GM18507 (cell line): ENCODE measurements at regions not wholly inside any gene's neighbourhood (a gene's known extent, or its start where the extent isn't known, plus 50 kb on each side); places are given as distances from the start of the nearest gene placed in this dataset.
"Not testable (repeated sequence)": the region's sequence is repeated elsewhere in the genome, so short reads cannot be mapped to it uniquely, and the experiment has no call there.

Experiments used
- DNase-seq: peaks from one replicate; pipeline ENCODE4 v3.0.0; 2011; ENCODE audit warnings: low read depth; ENCODE audit not compliant: insufficient read length; ENCODE audit errors: extremely low spot score
- FAIRE-seq: peaks from 2 replicates; lab custom pipeline; 2011; peaks lifted over from hg19 to GRCh38; lab: Jason Lieb, UNC

DNA sequence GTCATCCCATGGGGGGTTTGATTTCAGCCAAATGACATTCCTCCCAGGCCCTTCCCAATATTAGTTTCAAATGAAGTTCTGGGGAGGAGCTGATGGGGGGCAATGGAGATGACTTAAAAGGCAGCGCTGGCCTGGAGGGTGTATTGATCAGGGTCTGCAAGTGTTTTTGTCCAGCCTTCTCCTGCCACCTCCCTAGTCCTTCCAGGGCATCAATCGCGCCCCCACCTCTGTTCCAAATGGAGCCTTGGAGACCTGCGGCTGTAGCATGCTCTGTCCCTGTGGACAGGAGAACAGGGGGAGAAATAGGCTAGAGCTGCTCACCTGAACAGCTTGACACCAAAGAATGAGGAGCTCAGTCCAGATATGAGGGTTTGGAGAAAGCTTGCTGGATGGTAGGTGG is 386.8 kb upstream of the PODXL start:
- FAIRE-seq (no peak), DNase-seq (no peak)

DNA sequence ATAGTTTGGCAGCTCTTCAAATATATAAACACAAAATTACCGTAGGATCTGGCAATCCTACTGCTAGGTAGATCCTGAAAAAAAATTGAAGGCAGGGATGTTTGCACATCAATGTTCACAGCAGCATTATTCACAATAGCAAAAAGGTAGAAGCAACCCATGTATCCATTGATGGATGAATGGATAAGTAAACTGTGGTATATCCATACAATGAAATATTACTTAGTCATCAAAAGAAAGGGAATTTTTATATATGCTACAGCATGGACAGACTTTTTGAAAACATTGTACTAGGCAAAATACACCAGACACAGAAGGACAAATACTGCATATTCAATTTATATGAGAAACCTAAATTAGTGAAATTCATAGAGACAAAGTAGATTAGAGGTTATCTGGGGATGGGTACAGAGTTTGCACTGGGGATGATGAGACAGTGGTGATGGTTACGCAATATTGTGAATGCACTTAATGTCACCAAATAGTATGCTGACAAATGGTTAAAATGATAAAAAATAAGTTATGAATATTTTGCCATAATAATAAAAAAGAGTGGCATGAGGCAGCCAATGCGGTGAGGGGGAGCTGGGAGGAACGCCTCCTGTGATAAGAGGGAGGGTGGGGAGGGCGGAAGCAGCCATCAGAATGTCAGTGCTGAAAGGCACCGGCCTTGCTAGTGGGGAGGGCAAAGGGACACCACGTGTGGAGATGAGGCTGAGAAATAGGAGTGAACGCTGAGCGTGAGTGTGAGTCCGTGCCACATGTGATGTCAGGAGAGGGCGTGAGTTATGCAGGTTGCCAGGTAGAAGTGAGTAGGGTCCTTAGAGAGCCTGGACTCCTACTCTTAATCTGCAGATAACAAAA is 386.1 kb upstream of the PODXL start:
- no peak for FAIRE-seq

GRCh38 chr7:131941291-131941690 is 384.9 kb upstream of the PODXL start:
- FAIRE-seq, result no peak
- no peak for DNase-seq

More for the DNA sequence above, 386.1 kb upstream of the PODXL start:
- DNase-seq, result no peak

DNA sequence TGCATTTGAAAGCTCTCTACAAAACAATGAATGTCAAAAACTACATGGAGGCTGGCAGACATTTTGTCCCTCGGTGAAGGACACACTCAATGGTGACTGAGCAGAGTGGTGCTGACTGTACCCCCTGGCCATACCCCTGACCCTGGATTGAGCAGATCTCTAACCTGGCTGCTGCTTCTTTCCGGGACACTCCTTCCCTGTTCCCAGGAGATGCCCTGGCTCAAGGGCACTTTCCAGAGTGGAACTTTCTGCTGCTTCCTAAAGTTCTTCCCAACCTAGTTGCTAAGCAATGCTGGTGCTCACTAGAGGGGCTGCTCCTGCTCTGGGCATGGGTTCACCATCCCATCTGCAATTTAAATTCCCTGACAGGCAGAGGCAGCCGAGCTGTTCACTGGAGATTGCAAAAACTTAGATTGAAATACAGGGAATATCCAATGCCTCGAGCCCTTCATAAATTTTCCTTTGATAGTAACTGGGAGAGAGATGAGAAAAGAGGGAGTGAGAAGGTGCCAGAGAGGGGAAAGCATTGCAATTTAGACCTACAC is 384.3 kb upstream of the PODXL start:
- no peak for FAIRE-seq
- no peak for DNase-seq

- not testable (repeated sequence) for FAIRE-seq, DNase-seq
These were observed 382.4 kb upstream of the PODXL start for GRCh38 chr7:131938788-131939187.

DNA sequence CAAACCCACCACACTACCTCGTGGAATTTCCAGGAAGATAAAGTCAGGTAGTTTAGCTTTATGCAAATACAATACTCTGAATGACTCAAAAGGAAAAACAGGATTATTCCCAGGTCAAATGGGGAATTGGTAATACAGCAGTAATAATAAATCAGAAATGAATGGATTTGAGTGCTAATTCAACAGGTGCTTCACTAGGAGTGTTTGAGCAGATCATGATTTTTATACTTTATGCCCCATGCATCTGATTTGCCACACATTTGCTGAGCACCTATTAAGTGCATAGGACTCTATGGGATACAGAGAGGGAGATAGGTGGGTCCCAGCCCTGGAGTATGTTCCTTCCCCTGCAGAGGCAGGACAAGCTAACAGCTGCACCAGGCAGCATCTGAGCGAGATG is 381.4 kb upstream of the PODXL start:
- FAIRE-seq, result no peak
- DNase-seq, result no peak

- no peak for FAIRE-seq
- DNase-seq, result no peak
These were observed 378.8 kb upstream of the PODXL start for GRCh38 chr7:131935180-131935579.

DNA sequence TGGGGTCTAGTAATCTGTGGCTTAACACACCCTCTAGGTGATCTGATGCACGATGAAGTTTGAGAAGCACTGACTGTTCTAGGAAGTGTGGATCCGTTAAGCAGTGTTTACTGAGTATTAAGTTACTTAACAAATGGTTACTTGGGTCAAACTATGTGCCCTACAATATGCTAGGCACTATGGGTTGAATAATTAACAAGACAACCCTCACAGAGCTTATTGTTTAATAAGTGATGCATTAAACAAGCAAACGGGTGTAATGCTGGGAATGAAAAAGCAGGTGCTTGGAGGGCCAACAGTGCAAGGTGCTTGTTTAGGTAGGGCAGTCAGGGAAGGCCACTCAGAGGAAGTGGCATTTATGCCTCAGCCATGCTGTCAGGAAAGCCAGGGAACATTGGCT is 378.0 kb upstream of the PODXL start:
- FAIRE-seq, result no peak

GRCh38 chr7:131933751-131934289 is 377.4 kb upstream of the PODXL start:
- DNase-seq (no peak), FAIRE-seq (no peak)

More for the DNA sequence above, 378.0 kb upstream of the PODXL start:
- no peak for DNase-seq

DNA sequence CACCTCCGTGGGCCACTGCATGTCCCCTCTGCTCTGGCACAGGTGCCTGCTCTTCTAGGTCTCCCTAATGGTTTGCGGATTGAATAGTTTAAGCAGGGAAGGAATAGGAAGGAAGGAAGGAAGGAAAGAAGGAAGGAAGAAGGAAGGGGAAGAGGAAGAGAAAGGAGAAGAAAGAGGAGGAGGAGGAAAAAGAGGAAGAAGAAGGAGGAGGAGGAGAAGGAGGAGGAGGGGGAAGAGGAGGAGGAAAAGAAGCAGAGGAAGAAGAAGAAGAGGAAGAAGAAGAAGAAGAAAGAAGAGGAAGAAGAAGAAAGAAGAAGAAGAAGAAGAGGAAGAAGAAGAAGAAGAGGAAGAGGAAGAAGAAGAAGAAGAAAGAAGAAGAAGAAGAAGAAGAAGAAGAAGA is 376.8 kb upstream of the PODXL start:
- not testable (repeated sequence) for DNase-seq, FAIRE-seq

DNA sequence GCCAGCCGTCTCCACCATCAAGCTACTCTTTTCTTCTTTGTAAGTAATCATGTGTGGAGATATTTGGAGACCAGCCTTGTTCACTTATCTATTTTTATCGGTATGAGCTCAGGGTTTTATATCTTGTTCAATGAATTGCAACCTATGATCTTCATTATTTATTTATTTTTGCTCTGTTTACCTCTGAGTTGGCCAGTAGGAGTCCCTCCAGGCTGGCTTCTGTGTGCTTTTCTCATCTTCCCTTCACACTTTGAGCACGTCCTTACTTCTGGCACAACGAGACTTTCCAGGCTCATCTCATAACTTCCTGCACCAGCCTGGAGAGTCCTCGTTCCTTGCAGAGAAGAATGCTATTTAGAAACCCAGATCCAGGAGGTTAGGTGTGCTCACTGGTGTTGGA is 375.8 kb upstream of the PODXL start:
- DNase-seq, result no peak
- FAIRE-seq, result no peak

- no peak for FAIRE-seq
- DNase-seq, result no peak
These were observed 374.9 kb upstream of the PODXL start for GRCh38 chr7:131931370-131931769.

DNA sequence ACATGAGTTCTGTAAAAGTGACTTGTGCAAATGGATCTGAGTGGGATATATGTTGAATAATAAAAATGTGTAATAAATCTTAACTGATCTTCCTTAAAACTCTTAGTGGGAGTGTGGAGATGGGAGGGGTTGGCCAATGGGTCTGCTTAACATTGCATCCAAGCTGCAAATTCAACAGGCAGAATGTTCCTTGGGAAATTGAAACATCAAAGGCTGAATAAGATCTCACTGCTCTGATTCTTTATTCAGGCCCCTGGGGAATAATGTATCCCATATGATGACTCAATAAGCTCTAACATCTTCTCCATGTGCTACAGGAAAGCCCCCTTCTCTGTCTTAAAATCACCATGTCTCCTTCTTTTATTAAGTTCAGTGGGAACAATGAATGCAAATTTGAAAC is 373.2 kb upstream of the PODXL start:
- DNase-seq (no peak), FAIRE-seq (no peak)

DNA sequence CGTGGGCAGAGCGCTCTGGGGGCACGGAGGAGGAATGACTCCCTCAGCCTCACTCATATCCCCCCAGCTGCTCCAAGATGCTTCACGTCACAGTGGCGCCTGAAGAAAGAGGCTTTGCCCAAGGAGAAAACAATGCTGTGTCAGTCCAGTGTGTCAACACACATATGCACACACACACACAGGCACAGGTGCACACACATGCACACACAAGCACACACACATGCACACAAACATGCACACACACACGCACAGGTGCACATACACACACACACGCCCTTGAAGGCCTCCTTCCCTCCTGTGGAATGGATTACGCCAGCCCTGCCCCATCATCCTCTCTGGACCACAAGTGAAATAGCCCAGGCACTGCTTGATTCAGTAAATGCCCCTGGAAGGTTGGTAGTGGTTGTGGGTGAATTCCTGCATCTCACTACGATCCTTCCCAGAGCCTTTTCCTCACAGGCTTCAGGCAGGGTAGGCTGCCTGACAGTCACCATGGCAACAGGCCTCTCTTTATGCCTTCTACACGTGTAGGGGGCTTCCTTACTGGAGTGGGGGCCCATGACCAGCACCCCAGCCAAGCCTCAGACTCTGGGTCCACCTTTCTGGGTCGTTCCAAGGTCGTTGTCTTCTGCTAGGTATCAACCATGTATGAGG is 371.5 kb upstream of the PODXL start:
- FAIRE-seq, result no peak
- DNase-seq, result no peak

GRCh38 chr7:131925636-131926035 is 369.2 kb upstream of the PODXL start:
- DNase-seq, result no peak
- FAIRE-seq, result no peak

GRCh38 chr7:131924857-131925256 is 368.4 kb upstream of the PODXL start:
- FAIRE-seq (peak; percentile 35), DNase-seq (no peak)

GRCh38 chr7:131922948-131923347 is 366.5 kb upstream of the PODXL start:
- not testable (repeated sequence) for FAIRE-seq, DNase-seq

DNA sequence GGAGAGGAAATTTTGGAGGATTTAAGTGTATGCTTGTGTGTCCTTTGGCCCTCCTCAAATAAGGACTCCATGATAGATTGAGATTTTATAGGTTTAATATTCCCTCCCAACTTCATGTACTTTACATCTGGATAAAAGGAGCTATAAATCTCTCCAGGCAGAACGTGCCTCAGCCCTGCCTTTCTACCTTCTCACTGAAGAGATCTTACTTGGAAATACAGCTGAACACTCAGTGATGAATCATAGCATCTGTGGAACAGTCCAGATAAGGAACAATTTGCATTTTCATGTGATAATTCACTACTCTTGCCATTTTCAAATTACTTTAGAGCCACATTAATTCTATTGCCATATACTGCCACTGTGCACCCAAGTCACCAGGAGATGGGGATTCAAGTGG is 364.6 kb upstream of the PODXL start:
- no peak for FAIRE-seq
- DNase-seq, result no peak

DNA sequence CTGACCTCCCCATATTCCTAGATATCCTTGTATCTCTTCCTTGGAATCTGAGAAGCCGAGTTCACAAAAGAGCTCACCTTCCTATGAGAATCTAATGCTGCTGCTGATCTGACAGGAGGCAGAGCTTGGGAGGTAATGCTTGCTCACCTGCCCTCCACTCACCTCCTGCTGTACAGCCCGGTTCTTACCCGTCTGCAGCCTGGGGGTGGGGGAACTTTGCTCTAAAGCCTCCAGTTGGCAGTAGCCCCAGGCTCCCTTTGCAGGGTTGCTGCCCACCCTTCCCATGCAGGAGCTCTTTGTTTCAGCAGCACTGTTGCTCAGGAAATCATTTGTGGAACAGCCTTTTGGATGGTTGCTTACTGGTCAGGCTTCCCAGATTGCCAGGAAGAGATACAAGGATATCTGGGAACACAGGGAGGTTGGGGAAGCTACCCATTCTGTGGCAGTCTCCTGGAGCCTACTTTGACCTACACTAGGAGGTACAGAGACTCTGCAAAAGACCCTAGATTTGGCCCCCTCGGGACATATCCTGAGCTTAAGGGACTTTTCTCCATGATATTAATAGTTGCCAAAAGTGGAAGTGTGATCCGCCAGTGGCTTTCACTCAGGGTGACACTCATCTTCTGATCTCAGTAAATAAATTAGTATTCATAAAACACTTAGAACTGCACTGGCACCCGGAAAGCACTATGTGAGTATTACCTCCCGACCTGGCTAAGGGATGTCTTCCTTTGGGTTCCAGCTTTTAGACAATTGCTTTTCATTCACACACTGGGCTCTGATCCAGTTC is 363.7 kb upstream of the PODXL start:
- DNase-seq (no peak), FAIRE-seq (no peak)

GRCh38 chr7:131911112-131911511 is 354.7 kb upstream of the PODXL start:
- no peak for DNase-seq
- no peak for FAIRE-seq
